Activated naive CD8-positive, alpha-beta T cell treated with anti-CD3 and anti-CD28 coated beads, Interleukin-2, amount 50 U/mL, for 24 hours (primary cell): ENCODE measurements at regions not wholly inside any gene's neighbourhood (a gene's known extent, or its start where the extent isn't known, plus 50 kb on each side); places are given as distances from the start of the nearest gene placed in this dataset.

Source experiments
- ATAC-seq: fragments of 150-1000 bp; cut with Tn5 transposase; one replicate; pipeline ENCODE4 v1.10.0; 2021
- DNase-seq: peaks from one replicate; pipeline ENCODE4 v3.0.0; 2021
- H3K27ac Mint-ChIP-seq: one replicate; pipeline ENCODE4 v1.8.0; 2021; ENCODE audit warnings: mild to moderate bottlenecking, mixed read lengths
- H3K27me3 Mint-ChIP-seq: one replicate; pipeline ENCODE4 v1.8.0; 2021; ENCODE audit warnings: mixed read lengths
- H3K36me3 Mint-ChIP-seq: one replicate; pipeline ENCODE4 v1.8.0; 2021; ENCODE audit warnings: low read depth, mixed read lengths
- H3K4me1 Mint-ChIP-seq: one replicate; pipeline ENCODE4 v1.8.0; 2021; ENCODE audit warnings: mixed read lengths
- H3K4me3 Mint-ChIP-seq: one replicate; pipeline ENCODE4 v1.8.0; 2021; ENCODE audit warnings: mild to moderate bottlenecking, moderate library complexity, mixed read lengths
- H3K9me3 Mint-ChIP-seq: one replicate; pipeline ENCODE4 v1.8.0; 2021; ENCODE audit warnings: mixed read lengths

GRCh38 chr3:104594491-104594890 lies 772.2 kb upstream of the ALCAM start:
- no peak overlapping the region for H3K27ac Mint-ChIP-seq
- DNase-seq, result no peak
- H3K4me1 Mint-ChIP-seq, result peaks cover 2% of the 10 kb centered on the region
- H3K9me3 Mint-ChIP-seq, result no peaks in the 10 kb centered on the region
- H3K36me3 Mint-ChIP-seq, result no peaks in the 10 kb centered on the region
- no peaks in the 10 kb centered on the region for H3K27me3 Mint-ChIP-seq
- H3K4me3 Mint-ChIP-seq, result no peak overlapping the region
- no peak for ATAC-seq

GRCh38 chr3:104596054-104596453 lies 770.7 kb upstream of the ALCAM start:
- no peak overlapping the region for H3K27ac Mint-ChIP-seq
- no peaks in the 10 kb centered on the region for H3K36me3 Mint-ChIP-seq
- no peak overlapping the region for H3K4me3 Mint-ChIP-seq
- ATAC-seq (no peak), DNase-seq (no peak)
- H3K4me1 Mint-ChIP-seq, result peaks cover 2% of the 10 kb centered on the region
- H3K9me3 Mint-ChIP-seq, result no peaks in the 10 kb centered on the region
- H3K27me3 Mint-ChIP-seq, result no peaks in the 10 kb centered on the region

GRCh38 chr3:104596551-104596950 lies 770.2 kb upstream of the ALCAM start:
- ATAC-seq (no peak), DNase-seq (no peak)
- Mint-ChIP-seq H3K36me3 (no peaks in the 10 kb centered on the region), H3K4me1 (peaks cover 2% of the 10 kb centered on the region), H3K27ac (no peak overlapping the region), H3K9me3 (no peaks in the 10 kb centered on the region), H3K4me3 (no peak overlapping the region), H3K27me3 (no peaks in the 10 kb centered on the region)

- Mint-ChIP-seq H3K4me3 (no peak overlapping the region), H3K4me1 (no peaks in the 10 kb centered on the region), H3K9me3 (no peaks in the 10 kb centered on the region), H3K27ac (no peak overlapping the region), H3K27me3 (peaks cover 3% of the 10 kb centered on the region), H3K36me3 (no peaks in the 10 kb centered on the region)
- DNase-seq, result no peak
- no peak for ATAC-seq
Observed at GRCh38 chr3:104598848-104599511, 767.7 kb upstream of the ALCAM start.

- Mint-ChIP-seq H3K4me1 (no peaks in the 10 kb centered on the region), H3K27ac (no peak overlapping the region), H3K27me3 (peaks cover 10% of the 10 kb centered on the region), H3K36me3 (no peaks in the 10 kb centered on the region), H3K9me3 (no peaks in the 10 kb centered on the region), H3K4me3 (no peak overlapping the region)
- no peak for DNase-seq
- no peak for ATAC-seq
Observed at GRCh38 chr3:104604326-104605010, 762.2 kb upstream of the ALCAM start.

GRCh38 chr3:104606812-104607211 lies 759.9 kb upstream of the ALCAM start:
- ATAC-seq (no peak), DNase-seq (no peak)
- H3K4me1 Mint-ChIP-seq, result no peaks in the 10 kb centered on the region
- no peaks in the 10 kb centered on the region for H3K9me3 Mint-ChIP-seq
- no peaks in the 10 kb centered on the region for H3K36me3 Mint-ChIP-seq
- no peak overlapping the region for H3K27ac Mint-ChIP-seq
- no peak overlapping the region for H3K4me3 Mint-ChIP-seq
- H3K27me3 Mint-ChIP-seq, result peaks cover 10% of the 10 kb centered on the region

- H3K27ac Mint-ChIP-seq, result no peak overlapping the region
- no peaks in the 10 kb centered on the region for H3K36me3 Mint-ChIP-seq
- H3K4me3 Mint-ChIP-seq, result no peak overlapping the region
- ATAC-seq (no peak), DNase-seq (no peak)
- no peaks in the 10 kb centered on the region for H3K9me3 Mint-ChIP-seq
- peaks cover 7% of the 10 kb centered on the region for H3K27me3 Mint-ChIP-seq
- H3K4me1 Mint-ChIP-seq, result no peaks in the 10 kb centered on the region
Observed at GRCh38 chr3:104610730-104611652, 755.7 kb upstream of the ALCAM start.

- peaks cover 4% of the 10 kb centered on the region for H3K27me3 Mint-ChIP-seq
- no peak for DNase-seq
- no peaks in the 10 kb centered on the region for H3K36me3 Mint-ChIP-seq
- H3K27ac Mint-ChIP-seq, result no peak overlapping the region
- no peaks in the 10 kb centered on the region for H3K9me3 Mint-ChIP-seq
- H3K4me1 Mint-ChIP-seq, result no peaks in the 10 kb centered on the region
- H3K4me3 Mint-ChIP-seq, result no peak overlapping the region
- no peak for ATAC-seq
Observed at GRCh38 chr3:104612218-104612617, 754.5 kb upstream of the ALCAM start.

- Mint-ChIP-seq H3K4me1 (no peaks in the 10 kb centered on the region), H3K27ac (no peak overlapping the region), H3K27me3 (no peaks in the 10 kb centered on the region), H3K9me3 (no peaks in the 10 kb centered on the region), H3K36me3 (no peaks in the 10 kb centered on the region), H3K4me3 (no peak overlapping the region)
- DNase-seq, result no peak
- no peak for ATAC-seq
Observed at GRCh38 chr3:104614564-104614963, 752.1 kb upstream of the ALCAM start.

GRCh38 chr3:104628185-104628789 lies 738.4 kb upstream of the ALCAM start:
- peaks cover 4% of the 10 kb centered on the region for H3K9me3 Mint-ChIP-seq
- no peaks in the 10 kb centered on the region for H3K4me1 Mint-ChIP-seq
- DNase-seq, result no peak
- H3K27me3 Mint-ChIP-seq, result peaks cover 2% of the 10 kb centered on the region
- H3K27ac Mint-ChIP-seq, result no peak overlapping the region
- no peaks in the 10 kb centered on the region for H3K36me3 Mint-ChIP-seq
- H3K4me3 Mint-ChIP-seq, result no peak overlapping the region
- ATAC-seq, result no peak

- H3K9me3 Mint-ChIP-seq, result peaks cover 4% of the 10 kb centered on the region
- H3K36me3 Mint-ChIP-seq, result no peaks in the 10 kb centered on the region
- ATAC-seq, result no peak
- no peak overlapping the region for H3K27ac Mint-ChIP-seq
- no peaks in the 10 kb centered on the region for H3K4me1 Mint-ChIP-seq
- no peak for DNase-seq
- no peak overlapping the region for H3K4me3 Mint-ChIP-seq
- H3K27me3 Mint-ChIP-seq, result peaks cover 2% of the 10 kb centered on the region
Observed at GRCh38 chr3:104629038-104629437, 737.7 kb upstream of the ALCAM start.

GRCh38 chr3:104631254-104631653 lies 735.5 kb upstream of the ALCAM start:
- Mint-ChIP-seq H3K27me3 (peaks cover 5% of the 10 kb centered on the region), H3K9me3 (peaks cover 4% of the 10 kb centered on the region), H3K4me1 (no peaks in the 10 kb centered on the region), H3K27ac (no peak overlapping the region), H3K36me3 (no peaks in the 10 kb centered on the region), H3K4me3 (no peak overlapping the region)
- no peak for ATAC-seq
- DNase-seq, result no peak

- Mint-ChIP-seq H3K27me3 (peaks cover 5% of the 10 kb centered on the region), H3K27ac (no peak overlapping the region), H3K4me1 (no peaks in the 10 kb centered on the region), H3K9me3 (peaks cover 4% of the 10 kb centered on the region), H3K4me3 (no peak overlapping the region), H3K36me3 (no peaks in the 10 kb centered on the region)
- DNase-seq, result no peak
- ATAC-seq, result no peak
Observed at GRCh38 chr3:104632521-104632920, 734.2 kb upstream of the ALCAM start.

GRCh38 chr3:104632947-104633346 lies 733.8 kb upstream of the ALCAM start:
- Mint-ChIP-seq H3K4me1 (no peaks in the 10 kb centered on the region), H3K36me3 (no peaks in the 10 kb centered on the region), H3K27ac (no peak overlapping the region), H3K4me3 (no peak overlapping the region), H3K27me3 (peaks cover 5% of the 10 kb centered on the region), H3K9me3 (peaks cover 6% of the 10 kb centered on the region)
- DNase-seq (no peak), ATAC-seq (no peak)
